MM.1S (cell line): ENCODE measurements at regions not wholly inside any gene's neighbourhood (a gene's known extent, or its start where the extent isn't known, plus 50 kb on each side); places are given as distances from the start of the nearest gene placed in this dataset.

ENCODE experiments used
- EZH2 ChIP-seq: fragments of 300-600 bp; sonication (generic); optimal IDR thresholded peaks from 2 replicates; pipeline ENCODE3; 2017; ENCODE audit warnings: low read depth, mild to moderate bottlenecking, antibody characterized with exemption, low read length, mixed read lengths
- EZH2phosphoT487 ChIP-seq: fragments of 300-600 bp; sonication (generic); IDR thresholded peaks from 2 replicates; pipeline ENCODE4 v1.6.1; 2018; ENCODE audit warnings: antibody characterized with exemption, low read length
- TF ChIP-seq, protein P1 (sequence below): fragments of 300-600 bp; sonication (generic); IDR thresholded peaks from 2 replicates; pipeline ENCODE4 v1.5.1; 2016; ENCODE audit warnings: antibody characterized with exemption, low read length, mixed read lengths

DNA sequence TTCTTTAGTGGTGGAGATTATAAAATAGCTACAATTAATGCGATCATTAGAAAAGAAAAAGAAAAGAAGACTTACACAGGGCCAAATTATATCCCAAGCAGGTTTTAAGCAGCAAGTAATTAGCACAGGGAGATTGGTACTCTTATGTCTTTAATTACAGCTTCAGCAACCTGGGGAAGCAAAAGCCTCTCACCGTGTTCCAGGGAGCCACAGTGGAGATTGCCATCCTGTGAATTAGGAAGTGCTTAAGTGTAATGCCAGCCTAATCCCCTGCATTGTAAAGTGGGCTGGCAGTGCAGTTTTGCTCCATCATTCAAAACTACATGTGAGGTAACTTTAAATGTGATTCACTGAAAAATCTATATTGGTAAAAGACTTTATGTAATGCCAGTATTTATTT is 533.5 kb upstream of the COBL start:
- TF ChIP-seq, protein P1, sequence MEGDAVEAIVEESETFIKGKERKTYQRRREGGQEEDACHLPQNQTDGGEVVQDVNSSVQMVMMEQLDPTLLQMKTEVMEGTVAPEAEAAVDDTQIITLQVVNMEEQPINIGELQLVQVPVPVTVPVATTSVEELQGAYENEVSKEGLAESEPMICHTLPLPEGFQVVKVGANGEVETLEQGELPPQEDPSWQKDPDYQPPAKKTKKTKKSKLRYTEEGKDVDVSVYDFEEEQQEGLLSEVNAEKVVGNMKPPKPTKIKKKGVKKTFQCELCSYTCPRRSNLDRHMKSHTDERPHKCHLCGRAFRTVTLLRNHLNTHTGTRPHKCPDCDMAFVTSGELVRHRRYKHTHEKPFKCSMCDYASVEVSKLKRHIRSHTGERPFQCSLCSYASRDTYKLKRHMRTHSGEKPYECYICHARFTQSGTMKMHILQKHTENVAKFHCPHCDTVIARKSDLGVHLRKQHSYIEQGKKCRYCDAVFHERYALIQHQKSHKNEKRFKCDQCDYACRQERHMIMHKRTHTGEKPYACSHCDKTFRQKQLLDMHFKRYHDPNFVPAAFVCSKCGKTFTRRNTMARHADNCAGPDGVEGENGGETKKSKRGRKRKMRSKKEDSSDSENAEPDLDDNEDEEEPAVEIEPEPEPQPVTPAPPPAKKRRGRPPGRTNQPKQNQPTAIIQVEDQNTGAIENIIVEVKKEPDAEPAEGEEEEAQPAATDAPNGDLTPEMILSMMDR, result no peak
- no peak for TF ChIP-seq EZH2
- TF ChIP-seq EZH2phosphoT487, result no peak
